ENCODE measurements at regions not wholly inside any gene's neighbourhood (a gene's known extent, or its start where the extent isn't known, plus 50 kb on each side); places are given as distances from the start of the nearest gene placed in this dataset.

- no peak for DNase-seq (ENCODE audit: low spot score)
Measured at GRCh38 chr19:31709476-31709875, 360.2 kb upstream of the TSHZ3 start.

- no peak for DNase-seq (ENCODE audit: low spot score)
Measured at GRCh38 chr19:31715249-31715945, 366.2 kb upstream of the TSHZ3 start.

- DNase-seq (ENCODE audit: low spot score) = no peak
Measured at GRCh38 chr19:31716826-31717225, 367.6 kb upstream of the TSHZ3 start.

- DNase-seq (ENCODE audit: low spot score) = no peak
Measured at GRCh38 chr19:31717269-31717923, 368.2 kb upstream of the TSHZ3 start.

GRCh38 chr19:31718032-31718431, 368.8 kb upstream of the TSHZ3 start:
- DNase-seq (ENCODE audit: low spot score) = no peak

GRCh38 chr19:31718898-31719297, 369.7 kb upstream of the TSHZ3 start:
- DNase-seq (ENCODE audit: low spot score) = no peak

GRCh38 chr19:31723101-31723500, 373.9 kb upstream of the TSHZ3 start:
- no peak for DNase-seq (ENCODE audit: low spot score)

- no peak for DNase-seq (ENCODE audit: low spot score)
Measured at GRCh38 chr19:31725051-31725450, 375.8 kb upstream of the TSHZ3 start.

- no peak for DNase-seq (ENCODE audit: low spot score)
Measured at GRCh38 chr19:31727536-31727935, 378.3 kb upstream of the TSHZ3 start.

GRCh38 chr19:31730270-31730669, 381.0 kb upstream of the TSHZ3 start:
- DNase-seq (ENCODE audit: low spot score) = no peak

- DNase-seq (ENCODE audit: low spot score) = no peak
Measured at GRCh38 chr19:31733591-31733990, 384.4 kb upstream of the TSHZ3 start.

GRCh38 chr19:31742249-31742648, 393.0 kb upstream of the TSHZ3 start:
- no peak for DNase-seq (ENCODE audit: low spot score)

GRCh38 chr19:31745731-31746130, 396.5 kb upstream of the TSHZ3 start:
- DNase-seq (ENCODE audit: low spot score) = no peak

- no peak for DNase-seq (ENCODE audit: low spot score)
Measured at GRCh38 chr19:31749231-31749630, 400.0 kb upstream of the TSHZ3 start.

- no peak for DNase-seq (ENCODE audit: low spot score)
Measured at GRCh38 chr19:31759359-31759758, 410.1 kb upstream of the TSHZ3 start.

GRCh38 chr19:31761281-31761913, 412.2 kb upstream of the TSHZ3 start:
- no peak for DNase-seq (ENCODE audit: low spot score)

GRCh38 chr19:31770223-31770622, 421.0 kb upstream of the TSHZ3 start:
- DNase-seq (ENCODE audit: low spot score) = no peak

- no peak for DNase-seq (ENCODE audit: low spot score)
Measured at GRCh38 chr19:31772915-31773314, 423.7 kb upstream of the TSHZ3 start.

- no peak for DNase-seq (ENCODE audit: low spot score)
Measured at GRCh38 chr19:31781542-31781941, 432.3 kb upstream of the TSHZ3 start.

- no peak for DNase-seq (ENCODE audit: low spot score)
Measured at GRCh38 chr19:31783592-31783991, 434.4 kb upstream of the TSHZ3 start.

GRCh38 chr19:31784671-31785101, 435.4 kb upstream of the TSHZ3 start:
- no peak for DNase-seq (ENCODE audit: low spot score)

GRCh38 chr19:31801611-31802010, 452.4 kb upstream of the TSHZ3 start:
- DNase-seq (ENCODE audit: low spot score) = no peak

GRCh38 chr19:31803835-31804446, 454.7 kb upstream of the TSHZ3 start:
- DNase-seq (ENCODE audit: low spot score) = no peak
